B cell (primary cell): ENCODE measurements at regions not wholly inside any gene's neighbourhood (a gene's known extent, or its start where the extent isn't known, plus 50 kb on each side); places are given as distances from the start of the nearest gene placed in this dataset.

ENCODE experiments used
- ATAC-seq: fragments of 200-7000 bp; cut with Tn5 transposase; one replicate; pipeline ENCODE4 v1.10.0; 2021; ENCODE audit warnings: low read depth, mild to moderate bottlenecking, moderate number of reproducible peaks, moderate library complexity
- CTCF ChIA-PET: fragments of 350-600 bp; sonication (Branson Sonifier 250); formaldehyde crosslinking; loops from one replicate; lab custom pipeline; 2021; ENCODE audit warnings: antibody characterized with exemption, inconsistent platforms; lab: Charles Lee
- POLR2A ChIA-PET: fragments of 350-600 bp; sonication (Branson Sonifier 250); formaldehyde crosslinking; loops from one replicate; lab custom pipeline; 2021; ENCODE audit warnings: antibody characterized with exemption; lab: Charles Lee
- DNase-seq: peaks from one replicate; pipeline ENCODE4 v3.0.0; 2013
- H2AFZ ChIP-seq: 2 replicates; pipeline ENCODE4 v1.6.1; 2012; ENCODE audit warnings: mild to moderate bottlenecking, low read depth, low read length; ENCODE audit not compliant: insufficient read depth, poor library complexity, severe bottlenecking
- H3K27ac ChIP-seq, 2 donors: 1 replicate in 1 of 2; 2 replicates in 1 of 2; pipeline ENCODE4 v1.5.1; 2012 to 2013; ENCODE audit warnings: low read length in 2 of 2, mild to moderate bottlenecking in 2 of 2, moderate library complexity in 1 of 2
- H3K27me3 ChIP-seq, 4 experiments: fragments of 200-600 bp in 1 of 4; sonication (generic) in 1 of 4; replicated peaks in 1 of 4; 1 replicate in 2 of 4; 2 replicates in 2 of 4; pipeline versions ENCODE4 v1.6.1 to v1.7.0; 2013 to 2016; ENCODE audit warnings: low read length in 3 of 4, mild to moderate bottlenecking in 2 of 4, mixed read lengths in 1 of 4, moderate library complexity in 1 of 4; ENCODE audit not compliant: insufficient read depth in 4 of 4, control insufficient read depth in 3 of 4; ENCODE audit errors: control extremely low read depth in 1 of 4
- H3K36me3 ChIP-seq, 2 experiments: replicated peaks in 1 of 2; 1 replicate in 1 of 2; 2 replicates in 1 of 2; pipeline versions ENCODE4 v1.6.1 to v1.7.1; 2013; ENCODE audit warnings: low read length in 1 of 2; ENCODE audit not compliant: insufficient read depth in 2 of 2, control insufficient read depth in 1 of 2; ENCODE audit errors: control extremely low read depth in 1 of 2, extremely low read depth in 1 of 2
- H3K4me1 ChIP-seq, 2 donors: fragments of 200-600 bp in 1 of 2; sonication (generic) in 1 of 2; 1 replicate in 1 of 2; 2 replicates in 1 of 2; pipeline versions ENCODE4 v1.5.1 to v1.6.1; 2013 to 2017; ENCODE audit warnings: low read length in 2 of 2; ENCODE audit not compliant: control insufficient read depth in 2 of 2, insufficient read depth in 2 of 2
- H3K4me2 ChIP-seq: replicated peaks from 2 replicates; pipeline ENCODE3; 2012; ENCODE audit warnings: mild to moderate bottlenecking, low read depth, low read length; ENCODE audit not compliant: poor library complexity, severe bottlenecking
- H3K4me3 ChIP-seq, 5 experiments: fragments of 200-600 bp in 1 of 5; sonication (generic) in 1 of 5; 1 replicate in 3 of 5; 2 replicates in 2 of 5; pipeline versions ENCODE4 v1.5.1 to v1.7.0; 2011 to 2016; ENCODE audit warnings: low read length in 4 of 5, mild to moderate bottlenecking in 4 of 5, low read depth in 2 of 5, control low read depth in 1 of 5, moderate library complexity in 1 of 5; ENCODE audit not compliant: insufficient read depth in 1 of 5; ENCODE audit errors: control extremely low read depth in 1 of 5, extremely low read depth in 1 of 5
- H3K79me2 ChIP-seq: fragments of 200-600 bp; sonication (generic); one replicate; pipeline ENCODE4 v1.6.0; 2016; ENCODE audit warnings: low read length; ENCODE audit not compliant: control insufficient read depth, insufficient read depth
- H3K9ac ChIP-seq: fragments of 200-600 bp; sonication (generic); 2 replicates; pipeline ENCODE4 v1.6.1; 2017; ENCODE audit warnings: mild to moderate bottlenecking, low read length, moderate library complexity
- H3K9me3 ChIP-seq, 3 donors: one replicate each; pipeline versions ENCODE4 v1.6.1 to v1.7.1; 2013; ENCODE audit warnings: low read length in 2 of 3; ENCODE audit not compliant: control insufficient read depth in 2 of 3, insufficient read depth in 1 of 3; ENCODE audit errors: control extremely low read depth in 1 of 3
- H4K20me1 ChIP-seq: 2 replicates; pipeline ENCODE4 v1.6.0; 2012; ENCODE audit warnings: mild to moderate bottlenecking, low read length; ENCODE audit not compliant: insufficient read depth, control insufficient read depth, poor library complexity, severe bottlenecking
- H3K27ac Mint-ChIP-seq: one replicate; pipeline ENCODE4 v1.8.0; 2021; ENCODE audit warnings: mixed read lengths
- H3K27me3 Mint-ChIP-seq: one replicate; pipeline ENCODE4 v1.8.0; 2021; ENCODE audit warnings: mixed read lengths
- H3K4me1 Mint-ChIP-seq: one replicate; pipeline ENCODE4 v1.8.0; 2021; ENCODE audit warnings: mixed read lengths
- H3K4me3 Mint-ChIP-seq: one replicate; pipeline ENCODE4 v1.8.0; 2021; ENCODE audit warnings: mixed read lengths
- H3K9me3 Mint-ChIP-seq: one replicate; pipeline ENCODE4 v1.8.0; 2022; ENCODE audit warnings: mixed read lengths; ENCODE audit not compliant: insufficient read depth
- CTCF ChIP-seq: fragments of 200-600 bp; IDR thresholded peaks from one replicate; pipeline ENCODE4 v1.8.0; 2022; ENCODE audit warnings: antibody characterized with exemption, mild to moderate bottlenecking
- EZH2 ChIP-seq: IDR thresholded peaks from 2 replicates; pipeline ENCODE4 v1.6.1; 2012; ENCODE audit warnings: borderline replicate concordance, low read depth, mild to moderate bottlenecking, moderate library complexity, low read length; ENCODE audit not compliant: insufficient read depth, poor library complexity, severe bottlenecking
- WGBS: methylation state at CpG from one replicate; pipeline ENCODE4 v1.1.5; 2013; ENCODE audit warnings: missing lambda C conversion rate; ENCODE audit not compliant: insufficient coverage; 5-methylcytosine and 5-hydroxymethylcytosine counted together
- intact Hi-C: fragments of 100-400 bp; cut with micrococcal nuclease; formaldehyde crosslinking; loops from one replicate; pipeline ENCODE4 v1.10.0; 2022

GRCh38 chr4:124867536-124867935 lies 155.0 kb upstream of the ANKRD50 start:
- Mint-ChIP-seq H3K4me1 (no peaks in the 10 kb centered on the region), H3K27ac (no peak overlapping the region), H3K27me3 (no peaks in the 10 kb centered on the region), H3K4me3 (no peak overlapping the region), H3K9me3 (peaks cover 5% of the 10 kb centered on the region)
- ATAC-seq (no peak), DNase-seq (no peak)
- no peak overlapping the region for H3K9ac ChIP-seq
- POLR2A ChIA-PET, result no interaction called here
- TF ChIP-seq EZH2, result no peak
- no peak for TF ChIP-seq CTCF
- no peaks in the 10 kb centered on the region for H3K27me3 ChIP-seq
- intact Hi-C loops, result no loop called here
- WGBS, result no CpG with 5 or more reads among the region's 1 CpG
- H3K79me2 ChIP-seq, result no peaks in the 10 kb centered on the region
- H4K20me1 ChIP-seq, result no peaks in the 10 kb centered on the region
- H3K4me3 ChIP-seq, result no peak overlapping the region
- no peaks in the 10 kb centered on the region for H3K4me1 ChIP-seq
- no peak overlapping the region for H3K4me2 ChIP-seq
- CTCF ChIA-PET, result no interaction called here
- H3K27ac ChIP-seq, result no peak overlapping the region
- no peaks in the 10 kb centered on the region for H3K36me3 ChIP-seq
- H2AFZ ChIP-seq, result no peak overlapping the region
- H3K9me3 ChIP-seq, result no peaks in the 10 kb centered on the region

GRCh38 chr4:124866301-124866700 lies 153.8 kb upstream of the ANKRD50 start:
- DNase-seq, result no peak
- no peaks in the 10 kb centered on the region for H3K79me2 ChIP-seq

More at GRCh38 chr4:124866301-124866700, 153.8 kb upstream of the ANKRD50 start:
- Histone ChIP-seq H3K27ac (no peak overlapping the region), H4K20me1 (no peaks in the 10 kb centered on the region), H3K4me1 (no peaks in the 10 kb centered on the region), H3K36me3 (no peaks in the 10 kb centered on the region), H2AFZ (no peak overlapping the region), H3K9ac (no peak overlapping the region), H3K4me2 (no peak overlapping the region), H3K27me3 (no peaks in the 10 kb centered on the region), H3K4me3 (no peak overlapping the region), H3K9me3 (no peaks in the 10 kb centered on the region)
- intact Hi-C loops, result no loop called here
- Mint-ChIP-seq H3K4me1 (no peaks in the 10 kb centered on the region), H3K27ac (no peak overlapping the region), H3K27me3 (no peaks in the 10 kb centered on the region), H3K9me3 (peaks cover 5% of the 10 kb centered on the region), H3K4me3 (no peak overlapping the region)
- TF ChIP-seq EZH2, result no peak
- no peak for TF ChIP-seq CTCF
- ChIA-PET POLR2A (no interaction called here), CTCF (no interaction called here)
- ATAC-seq, result no peak
- WGBS, result no CpG with 5 or more reads among the region's 1 CpG
